Retina (tissue), 1 donor: ENCODE measurements at regions not wholly inside any gene's neighbourhood (a gene's known extent, or its start where the extent isn't known, plus 50 kb on each side); places are given as distances from the start of the nearest gene placed in this dataset.
A peak's percentile ranks its signal among the peaks of the same experiment; 100 is the strongest.
"Not testable (repeated sequence)": the region's sequence is repeated elsewhere in the genome, so short reads cannot be mapped to it uniquely, and the experiment has no call there.

Experiments
- DNase-seq: peaks from one replicate; pipeline ENCODE4 v3.0.0-alpha.2; 2016

DNA sequence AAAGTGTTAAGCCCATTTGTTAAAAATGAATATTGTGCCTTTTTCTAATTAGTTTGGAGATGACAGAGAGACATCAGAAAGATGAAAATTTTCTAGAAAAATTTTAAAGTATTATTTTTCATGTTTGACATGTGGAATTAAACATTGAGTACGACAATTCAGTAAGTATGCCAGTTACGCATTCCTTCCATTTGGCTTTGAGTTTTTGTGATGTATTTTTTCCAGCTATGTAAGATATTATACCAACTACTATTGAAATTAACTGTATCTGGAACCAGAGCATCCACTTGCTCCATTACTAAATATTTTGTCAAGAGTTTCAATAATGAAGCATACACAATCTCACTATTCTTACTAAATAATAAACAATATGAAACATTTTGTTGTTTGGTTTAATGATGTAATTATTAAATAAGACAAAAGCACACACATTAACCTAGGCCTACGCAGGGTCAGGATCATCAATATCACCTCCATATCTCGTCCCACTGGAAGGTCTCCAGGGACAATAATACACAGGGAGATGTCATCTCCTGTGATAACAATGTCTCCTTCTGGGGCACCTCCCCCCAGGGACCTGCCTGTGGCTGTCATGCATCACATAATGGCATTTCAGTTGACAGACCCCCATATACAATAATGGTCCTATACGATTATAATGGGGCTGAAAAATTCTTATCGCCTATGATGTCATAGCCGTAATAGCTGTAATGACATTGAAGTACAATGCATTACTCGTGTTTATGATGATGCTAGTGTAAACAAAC is 274.1 kb downstream of the REEP3 start:
- DNase-seq: no peak

DNA sequence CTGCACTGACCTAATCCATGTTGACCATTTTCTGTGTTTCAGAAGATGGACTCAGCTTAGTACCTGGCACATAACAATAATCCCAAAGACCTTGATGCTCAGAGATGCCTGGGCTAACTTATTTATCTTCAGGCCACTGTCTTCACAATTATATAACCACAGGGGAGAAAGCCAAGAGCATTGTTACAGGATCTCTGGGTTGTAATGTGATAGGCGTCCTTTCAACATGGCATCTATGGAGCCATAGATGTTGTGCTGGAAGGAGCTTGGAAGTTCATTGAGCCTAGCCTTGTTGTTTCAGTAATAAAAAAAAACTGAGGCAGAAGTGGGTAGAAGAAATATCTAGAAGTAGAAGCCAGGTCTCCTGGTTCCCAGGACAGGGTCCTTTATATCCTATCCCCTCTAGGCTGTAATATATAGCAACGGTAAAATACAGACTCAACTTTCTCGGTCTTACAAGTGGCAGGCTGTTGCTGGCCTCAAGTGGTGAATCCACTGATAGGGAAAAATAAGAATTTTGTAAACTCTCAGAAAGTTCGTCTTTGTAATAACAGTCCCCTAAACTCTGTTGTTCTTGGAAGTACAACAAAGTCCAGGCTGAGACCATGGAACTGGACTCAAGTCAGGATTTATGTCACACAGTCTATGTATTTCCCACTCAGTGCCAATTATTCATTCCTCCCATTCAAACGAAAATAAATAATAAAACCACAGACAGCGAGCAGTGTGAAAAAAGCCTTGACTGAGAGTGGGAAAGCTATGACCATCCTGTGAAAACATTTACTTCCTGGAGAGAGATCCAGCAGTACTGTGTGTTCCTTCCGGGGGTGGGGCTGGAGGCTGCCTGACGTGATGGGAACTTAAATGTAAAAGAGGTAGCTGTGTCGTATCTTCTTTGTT is 277.6 kb downstream of the REEP3 start:
- no peak for DNase-seq

- DNase-seq: no peak
Measured at GRCh38 chr10:63799521-63800300, 278.5 kb downstream of the REEP3 start.

GRCh38 chr10:63801166-63801565 is 280.0 kb downstream of the REEP3 start:
- no peak for DNase-seq

DNA sequence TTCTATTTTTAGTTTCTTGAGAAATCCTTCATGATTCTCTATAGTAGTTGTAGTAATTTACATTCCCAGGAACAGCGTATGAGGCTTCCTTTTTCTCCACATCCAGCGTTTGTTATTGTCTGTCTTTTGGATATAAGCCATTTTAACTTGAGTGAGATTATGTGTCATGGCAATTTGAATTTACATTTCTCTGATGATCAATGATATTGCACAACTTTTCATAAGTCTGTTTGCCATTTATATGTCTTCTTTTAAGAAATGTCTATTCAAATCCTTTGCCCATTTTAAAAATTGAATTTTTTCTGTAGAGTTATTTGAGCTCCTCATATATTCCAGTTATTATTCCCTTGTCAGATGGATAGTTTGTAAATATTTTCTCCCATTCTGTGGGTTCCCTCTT is 285.1 kb downstream of the REEP3 start:
- no peak for DNase-seq

- no peak for DNase-seq
Measured at GRCh38 chr10:63812501-63812900, 291.3 kb downstream of the REEP3 start.

GRCh38 chr10:63819753-63820329 is 298.6 kb downstream of the REEP3 start:
- peak; percentile 16 for DNase-seq

DNA sequence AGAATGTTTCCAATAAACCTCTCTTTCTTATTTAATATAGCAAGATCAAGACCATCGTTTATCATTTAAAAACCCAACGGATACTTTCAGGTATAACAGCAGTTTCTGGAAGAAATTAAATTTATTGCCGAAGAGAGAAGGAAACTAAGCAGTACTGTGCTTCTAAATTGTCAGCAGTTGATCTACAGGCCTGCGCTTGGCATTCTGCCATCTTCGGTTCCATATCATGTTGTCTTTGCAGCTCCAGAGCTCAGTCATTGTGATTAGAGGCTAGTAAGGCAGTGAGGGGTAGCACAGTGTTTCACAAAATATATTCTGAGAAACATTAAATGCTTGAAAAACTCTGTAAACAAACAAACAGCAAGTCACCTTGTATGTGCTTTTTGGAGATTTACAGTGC is 301.3 kb downstream of the REEP3 start:
- no peak for DNase-seq

GRCh38 chr10:63825111-63825510 is 303.9 kb downstream of the REEP3 start:
- no peak for DNase-seq

DNA sequence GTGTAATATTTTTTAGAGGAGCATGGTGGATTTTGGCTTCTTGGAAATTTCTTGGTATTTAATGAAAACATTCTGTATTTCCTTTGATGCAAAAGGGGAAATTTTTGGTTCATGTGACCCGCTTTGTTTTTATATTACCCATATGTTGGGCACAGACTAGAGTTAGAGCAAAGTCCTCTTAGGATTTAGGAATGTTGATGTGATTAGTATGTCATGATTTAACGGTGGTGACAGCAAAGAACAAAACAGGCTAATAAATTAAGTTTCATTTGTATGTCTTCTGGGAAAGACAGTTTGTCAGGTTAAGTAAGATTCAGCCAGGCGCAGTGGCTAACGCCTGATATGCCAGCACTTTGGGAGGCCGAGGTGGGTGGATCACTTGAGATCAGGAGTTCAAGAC is 304.6 kb downstream of the REEP3 start:
- no peak for DNase-seq

GRCh38 chr10:63827018-63827417 is 305.8 kb downstream of the REEP3 start:
- DNase-seq: not testable (repeated sequence)

- no peak for DNase-seq
Measured at GRCh38 chr10:63829020-63829419, 307.8 kb downstream of the REEP3 start.

DNA sequence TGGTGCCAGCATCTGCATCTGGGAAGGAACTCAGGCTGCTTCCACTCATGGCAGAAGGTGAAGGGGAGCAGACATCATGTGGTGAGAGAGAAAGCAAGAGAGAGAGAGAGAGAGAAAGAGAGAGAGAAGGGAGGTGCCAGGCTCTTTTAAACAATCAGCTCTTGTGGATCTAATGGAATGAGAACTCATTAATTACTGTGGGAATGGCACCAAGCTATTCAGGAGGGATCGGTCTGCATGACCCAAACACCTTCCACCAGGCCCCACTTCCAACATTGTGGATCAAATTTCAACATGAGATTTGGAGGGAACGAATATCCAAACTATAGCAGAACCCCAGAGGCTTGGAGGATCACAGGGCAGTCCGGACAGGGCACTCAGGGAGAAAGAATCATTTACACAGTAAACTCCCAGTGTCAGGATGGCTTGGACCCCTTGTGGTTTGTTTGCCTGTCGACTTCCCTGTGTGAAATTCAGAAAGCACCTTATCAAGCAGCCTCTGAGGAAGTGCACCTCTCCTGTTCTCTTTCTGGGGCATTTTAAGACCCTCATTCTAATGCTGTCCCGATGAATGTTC is 308.5 kb downstream of the REEP3 start:
- no peak for DNase-seq

GRCh38 chr10:63832686-63833085 is 311.5 kb downstream of the REEP3 start:
- no peak for DNase-seq

- DNase-seq: no peak
Measured at GRCh38 chr10:63833411-63834060, 312.3 kb downstream of the REEP3 start.

DNA sequence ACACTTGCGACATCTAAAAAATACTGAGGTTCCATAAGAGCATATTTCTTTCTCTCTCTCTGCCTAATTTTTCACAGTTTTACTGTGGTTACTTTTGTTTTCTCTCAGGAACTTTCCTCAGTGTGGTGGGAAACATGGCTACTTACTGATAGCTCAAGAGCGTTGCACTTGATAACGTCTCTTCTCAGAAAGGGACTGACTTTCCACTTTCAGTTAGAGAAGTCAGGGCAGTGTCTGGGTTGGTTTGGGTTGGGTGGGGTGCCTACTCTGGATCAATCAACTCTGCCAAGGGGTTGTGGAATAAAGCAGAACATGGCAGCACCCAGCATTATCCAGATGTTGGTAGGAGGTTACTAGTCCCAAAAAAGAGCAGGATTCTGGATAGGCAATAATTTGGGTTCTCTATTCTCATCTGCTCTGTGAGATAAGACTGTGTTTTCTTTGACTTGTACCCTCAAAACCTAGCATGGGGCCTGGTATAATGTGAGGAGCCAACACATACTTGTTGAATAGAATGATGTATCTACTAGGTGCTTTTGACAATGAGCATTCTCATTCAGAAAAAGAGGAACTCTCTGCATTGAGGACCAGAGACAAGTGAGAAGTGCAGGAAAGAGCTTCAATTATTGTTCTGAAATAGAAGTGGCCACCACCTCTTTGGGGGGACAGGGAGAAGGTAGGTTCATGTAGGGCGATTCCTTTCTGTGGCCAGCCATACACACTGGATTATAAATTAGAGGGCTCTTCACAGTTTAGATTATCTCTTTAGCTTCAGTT is 315.7 kb downstream of the REEP3 start:
- DNase-seq: no peak

DNA sequence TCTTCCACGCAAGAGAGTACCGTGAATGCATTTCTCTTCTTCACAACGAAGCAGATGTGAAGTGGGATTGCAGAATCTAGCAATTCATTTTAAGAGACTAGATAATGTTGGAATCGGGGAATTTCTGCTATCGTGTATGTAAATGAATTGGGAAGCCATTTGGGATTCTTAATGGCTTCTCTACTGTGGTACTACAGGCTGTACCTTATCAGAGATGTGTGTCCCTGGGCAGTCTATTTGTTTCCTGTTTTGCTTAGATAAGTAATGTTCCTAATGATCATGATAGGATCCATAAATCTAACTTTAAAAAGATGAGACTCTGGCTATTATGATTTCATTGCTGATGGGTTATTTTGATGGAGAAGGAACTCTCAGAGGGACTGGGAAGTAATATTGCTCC is 320.6 kb downstream of the REEP3 start:
- DNase-seq: no peak

GRCh38 chr10:63843107-63843506 is 321.9 kb downstream of the REEP3 start:
- no peak for DNase-seq

- DNase-seq: not testable (repeated sequence)
Measured at GRCh38 chr10:63848871-63849270, 327.7 kb downstream of the REEP3 start.

- no peak for DNase-seq
Measured at GRCh38 chr10:63862860-63863259, 341.7 kb downstream of the REEP3 start.

- no peak for DNase-seq
Measured at GRCh38 chr10:63865210-63865609, 344.0 kb downstream of the REEP3 start.
